ENCODE measurements at regions not wholly inside any gene's neighbourhood (a gene's known extent, or its start where the extent isn't known, plus 50 kb on each side); places are given as distances from the start of the nearest gene placed in this dataset.

DNA sequence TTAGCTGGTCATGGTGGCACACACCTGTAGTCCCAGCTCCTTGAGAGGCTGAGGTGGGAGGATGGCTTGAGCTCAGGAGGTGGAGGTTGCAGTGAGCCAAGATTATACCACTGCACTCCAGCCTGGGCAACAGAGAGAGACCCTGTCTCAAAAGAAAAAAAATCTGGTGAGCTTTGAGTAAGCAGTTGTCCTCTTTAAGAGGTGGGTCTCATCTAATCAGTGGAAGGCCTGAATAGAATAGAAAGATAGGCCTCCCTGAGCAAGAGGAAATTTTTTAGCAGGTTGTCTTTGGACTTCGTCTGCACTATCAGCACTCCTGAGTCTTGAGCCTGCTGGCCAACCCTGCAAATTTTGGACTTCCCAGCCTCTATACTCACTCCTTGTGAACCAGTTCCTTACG is 266.0 kb upstream of the ZFHX3 start:
- no peaks in the 10 kb centered on the region for H3K27me3 ChIP-seq (ENCODE audit: control insufficient read depth, insufficient read depth, low read length)
- DNase-seq (ENCODE audit: low read depth) (no peak), FAIRE-seq (no peak)
- no peak overlapping the region for H3K4me3 ChIP-seq (ENCODE audit: low read depth, low read length)
- TF ChIP-seq, protein P1, sequence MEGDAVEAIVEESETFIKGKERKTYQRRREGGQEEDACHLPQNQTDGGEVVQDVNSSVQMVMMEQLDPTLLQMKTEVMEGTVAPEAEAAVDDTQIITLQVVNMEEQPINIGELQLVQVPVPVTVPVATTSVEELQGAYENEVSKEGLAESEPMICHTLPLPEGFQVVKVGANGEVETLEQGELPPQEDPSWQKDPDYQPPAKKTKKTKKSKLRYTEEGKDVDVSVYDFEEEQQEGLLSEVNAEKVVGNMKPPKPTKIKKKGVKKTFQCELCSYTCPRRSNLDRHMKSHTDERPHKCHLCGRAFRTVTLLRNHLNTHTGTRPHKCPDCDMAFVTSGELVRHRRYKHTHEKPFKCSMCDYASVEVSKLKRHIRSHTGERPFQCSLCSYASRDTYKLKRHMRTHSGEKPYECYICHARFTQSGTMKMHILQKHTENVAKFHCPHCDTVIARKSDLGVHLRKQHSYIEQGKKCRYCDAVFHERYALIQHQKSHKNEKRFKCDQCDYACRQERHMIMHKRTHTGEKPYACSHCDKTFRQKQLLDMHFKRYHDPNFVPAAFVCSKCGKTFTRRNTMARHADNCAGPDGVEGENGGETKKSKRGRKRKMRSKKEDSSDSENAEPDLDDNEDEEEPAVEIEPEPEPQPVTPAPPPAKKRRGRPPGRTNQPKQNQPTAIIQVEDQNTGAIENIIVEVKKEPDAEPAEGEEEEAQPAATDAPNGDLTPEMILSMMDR (IDR thresholded peaks at IDR 0.05; ENCODE audit: insufficient read depth, low read length, severe bottlenecking): no peak
- no peaks in the 10 kb centered on the region for H3K36me3 ChIP-seq (ENCODE audit: control insufficient read depth, insufficient read depth, low read length)

DNA sequence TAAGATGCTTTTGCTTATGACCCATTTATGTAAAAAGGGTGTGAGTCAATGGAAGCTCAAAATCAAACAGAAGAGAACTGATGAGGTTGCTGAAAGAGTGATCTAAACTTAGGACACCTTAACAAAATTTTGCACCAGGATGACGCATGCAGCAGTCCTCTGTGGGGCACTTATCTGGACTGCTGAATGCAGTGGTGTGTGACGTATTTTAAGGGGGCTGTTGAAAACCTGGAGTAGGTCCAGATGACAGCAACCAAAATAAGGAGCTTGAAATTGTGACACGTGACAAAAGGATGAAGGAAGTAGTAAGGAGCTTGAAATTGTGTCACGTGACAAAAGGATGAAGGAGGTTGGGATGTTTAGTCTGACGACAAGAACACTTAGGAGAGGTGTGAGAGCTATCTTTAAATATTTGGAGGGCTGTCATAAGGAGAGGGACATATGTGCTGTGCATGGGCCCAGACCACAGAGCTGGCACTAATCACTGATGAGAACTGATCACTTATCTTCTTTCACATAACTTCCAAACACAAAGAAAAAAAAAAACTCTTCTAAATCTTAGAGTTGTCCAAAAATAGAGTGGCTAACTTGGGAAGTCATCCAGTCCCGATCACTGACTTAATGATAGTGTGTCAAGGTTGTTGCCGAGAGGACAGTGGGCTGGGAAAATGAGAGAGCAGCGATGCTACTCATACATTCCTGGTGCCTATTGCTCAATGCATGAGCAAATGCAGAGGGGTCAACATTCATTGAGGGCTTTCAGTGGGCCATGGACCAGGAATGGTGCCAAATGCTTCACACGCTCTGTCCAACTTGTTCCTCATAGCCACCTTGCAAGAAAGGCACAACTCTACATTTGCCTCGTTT is 264.2 kb upstream of the ZFHX3 start:
- no peak overlapping the region for H3K4me3 ChIP-seq (ENCODE audit: low read depth, low read length)
- TF ChIP-seq, protein P1 (IDR thresholded peaks at IDR 0.05; ENCODE audit: insufficient read depth, low read length, severe bottlenecking): no peak
- no peaks in the 10 kb centered on the region for H3K36me3 ChIP-seq (ENCODE audit: control insufficient read depth, insufficient read depth, low read length)
- no peak for DNase-seq (ENCODE audit: low read depth)
- no peaks in the 10 kb centered on the region for H3K27me3 ChIP-seq (ENCODE audit: control insufficient read depth, insufficient read depth, low read length)
- FAIRE-seq: no peak

DNA sequence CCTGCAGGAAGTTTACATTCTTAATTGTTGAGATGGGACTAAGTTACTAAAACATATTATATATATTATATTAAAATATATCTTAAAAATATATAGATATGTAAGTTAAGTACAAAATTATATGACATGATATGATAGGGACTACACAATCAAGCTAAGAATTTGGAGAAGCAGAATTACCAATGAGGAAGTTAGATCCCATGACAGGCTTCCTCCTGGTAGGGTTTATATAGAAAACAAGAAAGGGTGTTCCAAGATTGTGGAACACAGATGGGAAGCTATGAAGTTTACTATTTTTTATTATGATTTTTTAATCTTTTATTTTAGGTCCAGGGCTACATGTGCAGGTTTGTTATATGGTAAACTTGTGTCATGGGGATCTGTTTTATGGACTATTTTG is 260.8 kb upstream of the ZFHX3 start:
- FAIRE-seq (no peak), DNase-seq (ENCODE audit: low read depth) (no peak)
- TF ChIP-seq, protein P1 (IDR thresholded peaks at IDR 0.05; ENCODE audit: insufficient read depth, low read length, severe bottlenecking): no peak
- Histone ChIP-seq H3K36me3 (ENCODE audit: control insufficient read depth, insufficient read depth, low read length) (no peaks in the 10 kb centered on the region), H3K4me3 (ENCODE audit: low read depth, low read length) (no peak overlapping the region), H3K27me3 (ENCODE audit: control insufficient read depth, insufficient read depth, low read length) (no peaks in the 10 kb centered on the region)

DNA sequence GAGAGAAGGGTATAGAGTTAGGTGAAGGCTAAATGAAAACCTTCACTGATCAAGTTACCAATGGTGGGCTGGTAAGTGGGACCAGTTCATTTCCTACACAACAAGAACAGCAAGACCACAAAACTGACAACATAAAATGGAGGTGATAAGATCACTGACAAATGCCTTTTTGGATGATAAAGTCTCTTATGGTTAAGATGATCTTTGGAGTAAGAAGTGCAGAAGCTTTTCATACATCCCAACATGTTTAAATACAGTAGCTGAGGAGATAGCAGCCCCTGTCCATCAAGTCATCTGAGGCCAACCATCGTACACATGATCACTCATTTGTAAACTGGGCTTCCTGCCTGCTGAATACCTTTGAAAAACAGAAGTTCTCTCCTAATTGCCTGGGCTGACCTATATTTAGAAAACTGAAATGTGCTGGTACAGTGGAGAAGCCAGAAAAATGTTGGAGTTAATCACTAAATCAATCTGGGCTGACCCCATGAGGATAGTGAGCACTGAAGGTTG is 259.0 kb upstream of the ZFHX3 start:
- TF ChIP-seq, protein P1 (IDR thresholded peaks at IDR 0.05; ENCODE audit: insufficient read depth, low read length, severe bottlenecking): no peak
- FAIRE-seq: no peak

DNA sequence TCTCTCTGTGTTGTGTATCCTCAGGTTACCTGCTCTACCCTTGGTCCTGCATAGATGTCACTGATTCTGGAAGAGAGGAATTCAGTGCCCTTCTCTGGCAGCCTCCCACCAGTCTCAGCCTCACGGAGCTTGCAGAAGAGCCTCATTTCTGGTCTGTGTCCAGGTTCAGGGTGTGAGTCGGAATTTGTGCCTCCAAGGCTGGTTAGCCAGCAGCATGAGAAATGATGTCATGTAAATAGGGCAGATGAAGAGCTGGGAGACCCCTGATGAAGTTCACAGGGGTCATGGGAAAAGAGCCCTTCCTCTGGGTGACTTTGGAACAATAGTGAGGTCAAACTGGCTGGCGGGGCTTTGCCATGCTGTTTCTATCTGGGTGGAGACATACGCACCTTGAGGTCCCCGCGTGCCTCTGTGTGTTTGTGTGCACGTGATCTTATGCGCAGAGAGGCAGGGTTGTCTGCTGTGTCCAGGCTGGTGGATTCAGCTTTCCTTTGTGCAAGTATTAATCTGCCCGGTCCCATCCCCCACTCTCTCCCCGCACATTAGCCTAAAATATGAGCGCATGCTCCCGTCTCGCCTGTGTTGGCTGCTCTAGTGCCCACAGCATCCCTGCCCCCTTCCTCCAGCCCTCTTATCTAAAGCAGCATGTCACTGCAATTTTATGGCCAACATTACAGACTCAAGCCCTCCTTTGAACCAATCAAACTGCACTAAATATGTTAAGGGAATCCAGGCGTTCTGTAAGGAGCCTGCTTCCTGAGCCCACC is 256.3 kb upstream of the ZFHX3 start:
- FAIRE-seq: no peak
- TF ChIP-seq, protein P1 (IDR thresholded peaks at IDR 0.05; ENCODE audit: insufficient read depth, low read length, severe bottlenecking): no peak
- no peaks in the 10 kb centered on the region for H3K27me3 ChIP-seq (ENCODE audit: control insufficient read depth, insufficient read depth, low read length)

More for the DNA sequence above, 259.0 kb upstream of the ZFHX3 start:
- Histone ChIP-seq H3K4me3 (ENCODE audit: low read depth, low read length) (no peak overlapping the region), H3K27me3 (ENCODE audit: control insufficient read depth, insufficient read depth, low read length) (no peaks in the 10 kb centered on the region), H3K36me3 (ENCODE audit: control insufficient read depth, insufficient read depth, low read length) (no peaks in the 10 kb centered on the region)
- DNase-seq (ENCODE audit: low read depth): no peak

More for the DNA sequence above, 256.3 kb upstream of the ZFHX3 start:
- DNase-seq (ENCODE audit: low read depth): no peak
- Histone ChIP-seq H3K4me3 (ENCODE audit: low read depth, low read length) (no peak overlapping the region), H3K36me3 (ENCODE audit: control insufficient read depth, insufficient read depth, low read length) (no peaks in the 10 kb centered on the region)
